ENCODE measurements at regions not wholly inside any gene's neighbourhood (a gene's known extent, or its start where the extent isn't known, plus 50 kb on each side); places are given as distances from the start of the nearest gene placed in this dataset.

GRCh38 chr5:167575330-167575729, 716.1 kb upstream of the WWC1 start:
- in situ Hi-C loops (cut with MboI): loop anchor here (10.0 kb wide), 1 partner anchor 139 kb away; no protein-coding TSS in a partner anchor
- H3K4me1 ChIP-seq (ENCODE audit: insufficient read depth): peaks cover 30% of the 10 kb centered on the region
- peaks cover 53% of the 10 kb centered on the region for H3K79me2 ChIP-seq (ENCODE audit: insufficient read depth)
- no peaks in the 10 kb centered on the region for H3K9me2 ChIP-seq (ENCODE audit: insufficient read depth)
- WGBS, 2 experiments (ENCODE audit: low coverage in 1 of 2, low lambda C conversion rate in 2 of 2, missing lambda C conversion rate in 2 of 2): 84 to 89% methylated on average over 5 of the region's 5 CpGs
- no peaks in the 10 kb centered on the region for H3K36me3 ChIP-seq (ENCODE audit: low read depth)
- no peak for DNase-seq
- no peak for TF ChIP-seq EZH2 (IDR thresholded peaks at IDR 0.05; ENCODE audit: insufficient read depth, poor library complexity, severe bottlenecking)
- no peak for TF ChIP-seq EZH2phosphoT487 (IDR thresholded peaks at IDR 0.05; ENCODE audit: insufficient read depth, low read depth)
- peak overlapping the region; percentile 90 for H3K4me3 ChIP-seq
- H3F3A ChIP-seq (ENCODE audit: insufficient read depth): peaks cover 15% of the 10 kb centered on the region
- peak overlapping the region; percentile 75 for H3K9ac ChIP-seq
- no peak overlapping the region for H2AFZ ChIP-seq
- no peaks in the 10 kb centered on the region for H4K20me1 ChIP-seq (ENCODE audit: insufficient read depth)
- H3K9me3 ChIP-seq (ENCODE audit: low read depth): no peaks in the 10 kb centered on the region
- H3K4me2 ChIP-seq (ENCODE audit: unreplicated experiment): peak overlapping the region; percentile 94
- H3K27me3 ChIP-seq (replicated peaks; ENCODE audit: insufficient read depth): no peaks in the 10 kb centered on the region
- H3K27ac ChIP-seq: no peak overlapping the region

DNA sequence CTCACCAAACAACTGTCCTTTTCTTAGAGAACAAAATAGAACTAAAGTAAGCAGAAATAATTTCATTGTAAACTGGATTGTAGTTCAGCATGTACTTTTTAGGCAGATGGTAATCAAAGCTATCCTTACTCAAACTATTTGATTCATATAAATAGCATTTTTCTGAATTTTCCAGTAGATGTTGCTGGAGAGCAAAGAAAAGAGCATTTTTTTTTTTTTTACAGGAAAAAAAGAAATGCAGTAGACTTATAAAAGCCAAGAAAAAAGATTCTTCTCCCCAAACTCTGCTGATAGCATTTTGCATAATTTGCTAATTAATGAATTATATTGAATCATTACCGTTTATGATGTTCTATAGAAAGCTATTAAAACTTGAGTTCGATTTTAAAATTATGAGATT, 715.3 kb upstream of the WWC1 start:
- H3K9me2 ChIP-seq (ENCODE audit: insufficient read depth): no peaks in the 10 kb centered on the region
- no peak overlapping the region for H3K27ac ChIP-seq
- peak overlapping the region; percentile 75 for H3K9ac ChIP-seq
- no peak for TF ChIP-seq EZH2 (IDR thresholded peaks at IDR 0.05; ENCODE audit: insufficient read depth, poor library complexity, severe bottlenecking)
- no peak for TF ChIP-seq EZH2phosphoT487 (IDR thresholded peaks at IDR 0.05; ENCODE audit: insufficient read depth, low read depth)
- peak; percentile 47 for DNase-seq
- H4K20me1 ChIP-seq (ENCODE audit: insufficient read depth): no peaks in the 10 kb centered on the region
- WGBS, 2 experiments (ENCODE audit: low coverage in 1 of 2, low lambda C conversion rate in 2 of 2, missing lambda C conversion rate in 2 of 2): 84 to 85% methylated on average over 2 of the region's 2 CpGs
- peak overlapping the region; percentile 94 for H3K4me2 ChIP-seq (ENCODE audit: unreplicated experiment)
- H3K27me3 ChIP-seq (replicated peaks; ENCODE audit: insufficient read depth): no peaks in the 10 kb centered on the region
- peaks cover 61% of the 10 kb centered on the region for H3K79me2 ChIP-seq (ENCODE audit: insufficient read depth)
- no peaks in the 10 kb centered on the region for H3K9me3 ChIP-seq (ENCODE audit: low read depth)
- H3K4me1 ChIP-seq (ENCODE audit: insufficient read depth): peaks cover 31% of the 10 kb centered on the region
- H3K36me3 ChIP-seq (ENCODE audit: low read depth): no peaks in the 10 kb centered on the region
- H3F3A ChIP-seq (ENCODE audit: insufficient read depth): peaks cover 15% of the 10 kb centered on the region
- H3K4me3 ChIP-seq: peak overlapping the region; percentile 90
- in situ Hi-C loops (cut with MboI): loop anchor here (10.0 kb wide), 1 partner anchor 139 kb away; no protein-coding TSS in a partner anchor
- no peak overlapping the region for H2AFZ ChIP-seq

GRCh38 chr5:167576897-167577296, 714.5 kb upstream of the WWC1 start:
- Histone ChIP-seq H3K4me3 (peak overlapping the region; percentile 90), H3F3A (ENCODE audit: insufficient read depth) (peaks cover 15% of the 10 kb centered on the region), H3K9ac (peak overlapping the region; percentile 75; the same call in 1 of the 2 replicates), H4K20me1 (ENCODE audit: insufficient read depth) (no peaks in the 10 kb centered on the region), H3K9me3 (ENCODE audit: low read depth) (no peaks in the 10 kb centered on the region), H3K4me2 (ENCODE audit: unreplicated experiment) (peak overlapping the region; percentile 94), H3K27me3 (replicated peaks; ENCODE audit: insufficient read depth) (no peaks in the 10 kb centered on the region), H3K9me2 (ENCODE audit: insufficient read depth) (no peaks in the 10 kb centered on the region), H3K36me3 (ENCODE audit: low read depth) (no peaks in the 10 kb centered on the region), H3K27ac (no peak overlapping the region), H3K79me2 (ENCODE audit: insufficient read depth) (peaks cover 69% of the 10 kb centered on the region), H3K4me1 (ENCODE audit: insufficient read depth) (peaks cover 31% of the 10 kb centered on the region), H2AFZ (no peak overlapping the region)
- in situ Hi-C loops (cut with MboI): loop anchor here (10.0 kb wide), 1 partner anchor 138 kb away; no protein-coding TSS in a partner anchor
- DNase-seq: no peak
- WGBS, 2 experiments (ENCODE audit: low coverage in 1 of 2, low lambda C conversion rate in 2 of 2, missing lambda C conversion rate in 2 of 2): 78 to 83% methylated on average over 4 of the region's 4 CpGs
- TF ChIP-seq EZH2 (IDR thresholded peaks at IDR 0.05; ENCODE audit: insufficient read depth, poor library complexity, severe bottlenecking) (no peak), EZH2phosphoT487 (IDR thresholded peaks at IDR 0.05; ENCODE audit: insufficient read depth, low read depth) (no peak)

DNA sequence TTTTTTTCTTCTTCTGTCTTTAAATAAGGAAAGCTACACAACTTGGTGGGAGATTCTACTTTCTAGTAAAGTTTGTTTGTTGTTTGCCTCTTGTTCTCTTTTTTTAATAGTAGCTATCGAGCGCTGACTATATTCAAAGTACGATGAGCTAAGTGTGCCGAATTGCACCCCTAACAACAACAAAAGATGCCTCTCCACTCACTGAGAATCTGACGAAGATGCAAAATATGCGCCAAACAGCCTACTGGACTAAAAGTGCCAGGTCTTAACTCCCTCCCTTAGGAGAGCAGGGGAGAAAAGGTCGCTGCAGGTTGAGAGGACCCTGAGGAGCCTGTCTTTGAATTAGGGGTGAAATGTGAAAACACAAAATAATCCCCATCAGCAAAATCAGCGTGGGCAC, 713.8 kb upstream of the WWC1 start:
- H3K79me2 ChIP-seq (ENCODE audit: insufficient read depth): peaks cover 74% of the 10 kb centered on the region
- no peaks in the 10 kb centered on the region for H3K9me2 ChIP-seq (ENCODE audit: insufficient read depth)
- no peaks in the 10 kb centered on the region for H3K9me3 ChIP-seq (ENCODE audit: low read depth)
- no peak overlapping the region for H2AFZ ChIP-seq
- H3K27me3 ChIP-seq (replicated peaks; ENCODE audit: insufficient read depth): no peaks in the 10 kb centered on the region
- H3K9ac ChIP-seq: no peak overlapping the region
- no peak overlapping the region for H3K27ac ChIP-seq
- whole genome bisulfite sequencing, 2 experiments (ENCODE audit: low coverage in 1 of 2, low lambda C conversion rate in 2 of 2, missing lambda C conversion rate in 2 of 2): 90 to 95% methylated on average over 8 of the region's 8 CpGs
- H3K4me1 ChIP-seq (ENCODE audit: insufficient read depth): peaks cover 34% of the 10 kb centered on the region
- H3K4me2 ChIP-seq (ENCODE audit: unreplicated experiment): no peak overlapping the region
- H4K20me1 ChIP-seq (ENCODE audit: insufficient read depth): no peaks in the 10 kb centered on the region
- in situ Hi-C loops (cut with MboI): loop anchor here (10.0 kb wide), 1 partner anchor 137 kb away; no protein-coding TSS in a partner anchor
- H3K4me3 ChIP-seq: no peak overlapping the region
- H3F3A ChIP-seq (ENCODE audit: insufficient read depth): peaks cover 15% of the 10 kb centered on the region
- DNase-seq: no peak
- TF ChIP-seq EZH2 (IDR thresholded peaks at IDR 0.05; ENCODE audit: insufficient read depth, poor library complexity, severe bottlenecking): no peak
- TF ChIP-seq EZH2phosphoT487 (IDR thresholded peaks at IDR 0.05; ENCODE audit: insufficient read depth, low read depth): no peak
- no peaks in the 10 kb centered on the region for H3K36me3 ChIP-seq (ENCODE audit: low read depth)
